ENCODE measurements at regions not wholly inside any gene's neighbourhood (a gene's known extent, or its start where the extent isn't known, plus 50 kb on each side); places are given as distances from the start of the nearest gene placed in this dataset.

DNA sequence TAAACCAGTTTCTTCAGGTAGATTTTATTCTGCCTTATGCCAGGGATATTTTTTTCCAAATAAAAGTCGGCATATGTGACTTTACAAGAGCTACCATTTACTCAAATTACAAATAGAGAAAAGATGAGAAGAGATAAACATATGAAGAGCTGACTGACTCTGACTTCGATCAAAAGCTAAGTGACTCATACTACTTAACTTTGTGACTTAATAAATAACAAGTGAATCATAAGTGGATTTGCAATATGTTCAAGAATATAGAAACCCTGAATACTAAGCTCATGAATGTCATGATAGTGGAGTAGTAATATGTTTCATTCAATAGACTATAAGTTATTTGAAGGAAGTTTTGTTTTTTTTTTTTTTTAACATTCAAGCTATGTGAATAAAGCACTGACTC is 130.5 kb upstream of the ANO3 start:
- Histone ChIP-seq H3K9me1 (ENCODE audit: control insufficient read depth, extremely low read depth, insufficient read depth, low read length) (no peaks in the 10 kb centered on the region), H2AFZ (ENCODE audit: control insufficient read depth, low read length) (no peak overlapping the region), H3K27ac (ENCODE audit: control insufficient read depth, insufficient read depth, low read length) (no peak overlapping the region), H3K36me3 (ENCODE audit: control insufficient read depth in 2 of 2, extremely low read depth in 1 of 2, insufficient read depth in 2 of 2, low read length in 2 of 2) (no peaks in the 10 kb centered on the region), H3K27me3 (ENCODE audit: control insufficient read depth, extremely low read depth, insufficient read depth, low read length) (no peaks in the 10 kb centered on the region), H4K20me1 (ENCODE audit: control insufficient read depth, extremely low read depth, insufficient read depth, low read length) (no peaks in the 10 kb centered on the region), H3K4me1 (ENCODE audit: control insufficient read depth, extremely low read depth, insufficient read depth, low read length) (no peaks in the 10 kb centered on the region), H3K9me3 (ENCODE audit: control insufficient read depth, low read depth, low read length) (no peaks in the 10 kb centered on the region), H3K79me2 (ENCODE audit: control insufficient read depth, insufficient read depth, low read length) (no peaks in the 10 kb centered on the region), H3K4me3 (ENCODE audit: control insufficient read depth in 2 of 3, extremely low read depth in 1 of 3, insufficient read depth in 2 of 3, low read depth in 1 of 3, low read length in 3 of 3) (no peak overlapping the region), H3K9ac (ENCODE audit: control insufficient read depth, extremely low read depth, insufficient read depth, low read length) (no peak overlapping the region), H3K4me2 (ENCODE audit: control insufficient read depth, extremely low read depth, insufficient read depth, low read depth, low read length) (no peak overlapping the region)
- dilution Hi-C loops (cut with MboI; ENCODE audit: extremely low pct_ligation_motif_present, low sequenced_read_pairs), result no loop called here
- FAIRE-seq, result no peak
- TF ChIP-seq CTCF (optimal IDR thresholded peaks at IDR 0.05 in 1 of 3, IDR thresholded peaks at IDR 0.05 in 1 of 3, conservative IDR thresholded peaks at IDR 0.05 in 1 of 3; ENCODE audit: extremely low read depth in 1 of 3, insufficient read depth in 2 of 3, low read length in 3 of 3), result no peak
- TF ChIP-seq EZH2 (IDR thresholded peaks at IDR 0.05; ENCODE audit: low read length), result no peak
- DNase-seq (ENCODE audit: low read depth, low spot score), result no peak

GRCh38 chr11:26202754-26203153 is 129.2 kb upstream of the ANO3 start:
- no peak for FAIRE-seq
- Histone ChIP-seq H3K36me3 (ENCODE audit: control insufficient read depth in 2 of 2, extremely low read depth in 1 of 2, insufficient read depth in 2 of 2, low read length in 2 of 2) (no peaks in the 10 kb centered on the region), H3K4me3 (ENCODE audit: control insufficient read depth in 2 of 3, extremely low read depth in 1 of 3, insufficient read depth in 2 of 3, low read depth in 1 of 3, low read length in 3 of 3) (no peak overlapping the region), H3K79me2 (ENCODE audit: control insufficient read depth, insufficient read depth, low read length) (no peaks in the 10 kb centered on the region), H3K27me3 (ENCODE audit: control insufficient read depth, extremely low read depth, insufficient read depth, low read length) (no peaks in the 10 kb centered on the region), H2AFZ (ENCODE audit: control insufficient read depth, low read length) (no peak overlapping the region), H3K27ac (ENCODE audit: control insufficient read depth, insufficient read depth, low read length) (no peak overlapping the region), H3K4me1 (ENCODE audit: control insufficient read depth, extremely low read depth, insufficient read depth, low read length) (no peaks in the 10 kb centered on the region), H3K9me3 (ENCODE audit: control insufficient read depth, low read depth, low read length) (no peaks in the 10 kb centered on the region), H3K4me2 (ENCODE audit: control insufficient read depth, extremely low read depth, insufficient read depth, low read depth, low read length) (no peak overlapping the region), H4K20me1 (ENCODE audit: control insufficient read depth, extremely low read depth, insufficient read depth, low read length) (no peaks in the 10 kb centered on the region), H3K9ac (ENCODE audit: control insufficient read depth, extremely low read depth, insufficient read depth, low read length) (no peak overlapping the region), H3K9me1 (ENCODE audit: control insufficient read depth, extremely low read depth, insufficient read depth, low read length) (no peaks in the 10 kb centered on the region)
- TF ChIP-seq EZH2 (IDR thresholded peaks at IDR 0.05; ENCODE audit: low read length) (no peak), CTCF (optimal IDR thresholded peaks at IDR 0.05 in 1 of 3, IDR thresholded peaks at IDR 0.05 in 1 of 3, conservative IDR thresholded peaks at IDR 0.05 in 1 of 3; ENCODE audit: extremely low read depth in 1 of 3, insufficient read depth in 2 of 3, low read length in 3 of 3) (no peak)
- DNase-seq (ENCODE audit: low read depth, low spot score), result no peak
- dilution Hi-C loops (cut with MboI; ENCODE audit: extremely low pct_ligation_motif_present, low sequenced_read_pairs), result no loop called here

Measured in keratinocyte (primary cell).